HFFc6 (cell line): ENCODE measurements at regions not wholly inside any gene's neighbourhood (a gene's known extent, or its start where the extent isn't known, plus 50 kb on each side); places are given as distances from the start of the nearest gene placed in this dataset.

Experiments used
- DNase-seq: peaks from one replicate; pipeline ENCODE4 v3.0.0-alpha.2; 2018
- H3K27ac Mint-ChIP-seq: 2 replicates; pipeline ENCODE4 v1.8.0; 2020; ENCODE audit warnings: mild to moderate bottlenecking, mixed read lengths
- H3K27me3 Mint-ChIP-seq: 2 replicates; pipeline ENCODE4 v1.8.0; 2021; ENCODE audit warnings: mild to moderate bottlenecking, moderate library complexity, mixed read lengths; ENCODE audit not compliant: insufficient read depth
- H3K36me3 Mint-ChIP-seq: 2 replicates; pipeline ENCODE4 v1.8.0; 2021; ENCODE audit warnings: low read depth, mixed read lengths
- H3K4me1 Mint-ChIP-seq: 2 replicates; pipeline ENCODE4 v1.8.0; 2020; ENCODE audit warnings: low read depth, mixed read lengths
- H3K4me3 Mint-ChIP-seq: 2 replicates; pipeline ENCODE4 v1.8.0; 2020; ENCODE audit warnings: mild to moderate bottlenecking, moderate library complexity, mixed read lengths
- H3K9me3 Mint-ChIP-seq: 2 replicates; pipeline ENCODE4 v1.8.0; 2020; ENCODE audit warnings: mild to moderate bottlenecking, mixed read lengths
- CTCF ChIP-seq: fragments of 200-600 bp; sonication (generic); IDR thresholded peaks from 2 replicates; pipeline ENCODE4 v1.5.0; 2021; ENCODE audit warnings: antibody characterized with exemption, mild to moderate bottlenecking

DNA sequence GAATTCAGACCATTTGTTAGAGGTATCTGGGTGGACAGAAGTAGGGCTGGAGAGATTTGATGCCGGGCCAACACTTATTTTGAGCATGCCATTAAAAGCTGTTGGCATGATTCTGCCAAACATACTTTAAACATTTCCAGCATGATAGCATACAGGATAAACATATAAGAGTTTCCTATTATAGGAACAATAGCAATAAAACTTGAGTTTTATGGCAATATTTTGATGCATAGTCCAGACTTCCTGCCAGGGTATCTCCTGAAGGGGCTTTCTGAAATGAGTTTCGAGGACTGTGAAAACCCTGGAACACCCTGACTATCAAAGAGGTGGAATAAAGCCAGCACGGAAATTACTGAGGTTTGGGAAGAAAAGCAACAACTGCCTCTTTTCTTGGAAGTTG lies 1398.0 kb upstream of the NXPH2 start:
- H3K9me3 Mint-ChIP-seq = peaks cover 33% of the 10 kb centered on the region
- H3K4me3 Mint-ChIP-seq = no peak overlapping the region
- peaks cover 5% of the 10 kb centered on the region; the same call in 1 of the 2 replicates for H3K36me3 Mint-ChIP-seq
- H3K27ac Mint-ChIP-seq = no peak overlapping the region
- no peak for TF ChIP-seq CTCF
- no peaks in the 10 kb centered on the region for H3K27me3 Mint-ChIP-seq
- no peak for DNase-seq
- no peaks in the 10 kb centered on the region for H3K4me1 Mint-ChIP-seq

DNA sequence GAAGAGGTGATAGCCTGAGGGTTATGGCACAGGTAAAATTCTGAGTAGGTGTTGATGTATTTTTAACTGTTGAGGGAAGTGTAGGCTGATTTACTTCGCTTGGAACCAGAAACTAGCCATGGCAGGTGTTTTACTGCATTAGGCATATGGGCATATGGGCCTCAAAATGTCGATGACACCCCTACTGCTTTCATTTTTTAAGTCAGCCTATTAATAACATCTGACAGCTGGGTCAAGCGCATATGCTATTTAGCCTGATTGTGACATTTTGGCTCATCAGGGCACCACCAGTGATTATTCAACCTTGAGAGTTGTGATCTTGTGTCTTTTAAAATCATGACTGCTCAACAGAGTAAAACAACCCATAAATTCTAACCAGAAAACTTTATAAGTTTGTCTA lies 1396.9 kb upstream of the NXPH2 start:
- DNase-seq = no peak
- Mint-ChIP-seq H3K4me3 (no peak overlapping the region), H3K27ac (no peak overlapping the region), H3K27me3 (no peaks in the 10 kb centered on the region), H3K4me1 (no peaks in the 10 kb centered on the region), H3K9me3 (peaks cover 33% of the 10 kb centered on the region), H3K36me3 (peaks cover 5% of the 10 kb centered on the region; the same call in 1 of the 2 replicates)
- TF ChIP-seq CTCF = no peak

DNA sequence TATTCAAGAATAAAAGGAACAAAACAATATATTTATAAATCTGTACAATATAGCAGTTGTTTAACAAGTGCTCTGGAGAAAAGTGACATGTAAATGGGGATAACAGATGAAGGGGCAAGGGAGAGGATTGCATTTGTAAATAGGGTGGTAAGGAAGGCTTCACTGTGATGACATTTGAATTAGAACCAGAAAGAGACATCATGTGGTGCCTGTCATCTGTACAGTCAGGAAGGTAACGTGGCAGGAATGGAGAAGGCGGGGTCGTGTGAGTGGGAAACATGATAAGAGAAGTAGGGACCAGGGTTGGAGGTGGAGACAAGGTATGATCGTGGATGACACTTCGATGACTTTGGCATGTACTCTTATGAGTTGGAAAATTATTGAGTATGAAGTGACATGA lies 1393.6 kb upstream of the NXPH2 start:
- no peaks in the 10 kb centered on the region for H3K4me1 Mint-ChIP-seq
- DNase-seq = no peak
- TF ChIP-seq CTCF = no peak
- H3K4me3 Mint-ChIP-seq = no peak overlapping the region
- H3K27ac Mint-ChIP-seq = no peak overlapping the region
- no peaks in the 10 kb centered on the region for H3K27me3 Mint-ChIP-seq
- H3K9me3 Mint-ChIP-seq = peaks cover 51% of the 10 kb centered on the region
- peaks cover 5% of the 10 kb centered on the region; the same call in 1 of the 2 replicates for H3K36me3 Mint-ChIP-seq

DNA sequence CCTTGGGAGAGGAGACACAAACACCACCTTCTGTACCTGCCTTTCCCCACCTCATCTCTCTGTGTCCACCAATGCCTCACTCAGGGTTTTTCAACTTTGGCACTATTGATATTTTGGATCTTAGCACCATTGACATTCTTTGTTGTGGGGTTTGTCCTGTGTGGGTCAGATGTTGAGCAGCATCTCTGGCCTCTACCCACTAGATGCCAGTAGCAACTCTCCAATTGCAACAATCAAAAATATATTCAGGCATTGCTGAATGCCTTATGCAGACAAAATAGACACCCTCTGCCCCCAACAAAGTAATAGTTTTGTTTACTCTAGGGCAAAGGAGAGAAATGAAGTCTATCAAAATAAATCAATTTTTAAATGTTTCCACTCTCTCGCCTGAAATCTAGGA lies 1384.3 kb upstream of the NXPH2 start:
- H3K4me1 Mint-ChIP-seq = no peaks in the 10 kb centered on the region
- H3K27me3 Mint-ChIP-seq = no peaks in the 10 kb centered on the region; the same call in 1 of the 2 replicates
- peaks cover 72% of the 10 kb centered on the region for H3K9me3 Mint-ChIP-seq
- DNase-seq = no peak
- no peak overlapping the region for H3K4me3 Mint-ChIP-seq
- no peak overlapping the region for H3K27ac Mint-ChIP-seq
- H3K36me3 Mint-ChIP-seq = no peaks in the 10 kb centered on the region
- TF ChIP-seq CTCF = no peak

GRCh38 chr2:140158259-140158658 lies 1378.1 kb upstream of the NXPH2 start:
- Mint-ChIP-seq H3K4me1 (no peaks in the 10 kb centered on the region), H3K27me3 (no peaks in the 10 kb centered on the region), H3K36me3 (no peaks in the 10 kb centered on the region), H3K27ac (no peak overlapping the region), H3K4me3 (no peak overlapping the region), H3K9me3 (peaks cover 73% of the 10 kb centered on the region)
- no peak for DNase-seq
- TF ChIP-seq CTCF = no peak

- no peak overlapping the region for H3K4me3 Mint-ChIP-seq
- no peak for DNase-seq
- no peak for TF ChIP-seq CTCF
- no peaks in the 10 kb centered on the region for H3K36me3 Mint-ChIP-seq
- peaks cover 73% of the 10 kb centered on the region for H3K9me3 Mint-ChIP-seq
- H3K27me3 Mint-ChIP-seq = no peaks in the 10 kb centered on the region
- H3K27ac Mint-ChIP-seq = no peak overlapping the region
- H3K4me1 Mint-ChIP-seq = no peaks in the 10 kb centered on the region
These were observed 1377.6 kb upstream of the NXPH2 start for GRCh38 chr2:140157816-140158215.
